SK-N-SH (cell line): ENCODE measurements at regions not wholly inside any gene's neighbourhood (a gene's known extent, or its start where the extent isn't known, plus 50 kb on each side); places are given as distances from the start of the nearest gene placed in this dataset.

Experiments
- CTCF ChIA-PET: fragments of 300-600, 350-600 bp; formaldehyde crosslinking; extraction: SDS; loops from one replicate; lab custom pipeline; 2021; lab: Yijun Ruan, JAX
- POLR2A ChIA-PET: fragments of 350-600 bp; sonication (Branson Sonifier 250); formaldehyde crosslinking; extraction: SDS; loops from one replicate; lab custom pipeline; 2020; ENCODE audit warnings: antibody characterized with exemption, inconsistent platforms; lab: Yijun Ruan, JAX
- DNase-seq: peaks from one replicate; pipeline ENCODE4 v3.0.0; 2012
- H2AFZ ChIP-seq: fragments of 200-600 bp; sonication (generic); 2 replicates; pipeline ENCODE4 v1.8.1; 2016; ENCODE audit warnings: antibody characterized with exemption, mild to moderate bottlenecking, low read depth
- H3F3A ChIP-seq: fragments of 200-600 bp; sonication (generic); replicated peaks from 2 replicates; pipeline ENCODE3; 2016; ENCODE audit warnings: antibody characterized with exemption, mild to moderate bottlenecking; ENCODE audit not compliant: insufficient read depth
- H3K27ac ChIP-seq, 2 experiments: fragments of 200-500 bp in 1 of 2; fragments of 200-600 bp in 1 of 2; sonication (Bioruptor generic) in 1 of 2; sonication (generic), shearing (Covaris generic) in 1 of 2; 2 replicates each; pipeline versions ENCODE4 v1.5.1 to v1.6.1; 2014 to 2016; ENCODE audit warnings: low read depth in 2 of 2, inconsistent platforms in 1 of 2, low read length in 1 of 2, mild to moderate bottlenecking in 1 of 2, mixed read lengths in 1 of 2
- H3K27me3 ChIP-seq: fragments of 200-600 bp; sonication (generic), shearing (Covaris generic); 2 replicates; pipeline ENCODE4 v1.6.1; 2016; ENCODE audit warnings: mixed run types; ENCODE audit not compliant: insufficient read depth
- H3K36me3 ChIP-seq, 2 experiments: fragments of 200-500 bp in 1 of 2; fragments of 200-600 bp in 1 of 2; sonication (Bioruptor generic) in 1 of 2; sonication (generic) in 1 of 2; replicated peaks in 1 of 2; 2 replicates each; pipeline versions ENCODE3 to v1.5.1; 2014 to 2016; ENCODE audit warnings: low read length in 1 of 2, mild to moderate bottlenecking in 1 of 2; ENCODE audit not compliant: insufficient read depth in 2 of 2, control insufficient read depth in 1 of 2
- H3K4me1 ChIP-seq, 2 experiments: fragments of 200-500 bp in 1 of 2; fragments of 200-600 bp in 1 of 2; sonication (Bioruptor generic) in 1 of 2; sonication (generic), shearing (Covaris generic) in 1 of 2; 2 replicates each; pipeline versions ENCODE4 v1.5.1 to v1.6.1; 2014 to 2016; ENCODE audit warnings: low read depth in 1 of 2, low read length in 1 of 2, mixed run types in 1 of 2; ENCODE audit not compliant: insufficient read depth in 2 of 2, control insufficient read depth in 1 of 2
- H3K4me2 ChIP-seq: fragments of 200-600 bp; sonication (generic), shearing (Covaris generic); 2 replicates; pipeline ENCODE4 v1.6.1; 2017; ENCODE audit warnings: mixed run types
- H3K4me3 ChIP-seq, 2 experiments: fragments of 200-500 bp in 1 of 2; fragments of 200-600 bp in 1 of 2; sonication (Bioruptor generic) in 1 of 2; sonication (generic), shearing (Covaris generic) in 1 of 2; 2 replicates each; pipeline versions ENCODE4 v1.5.1 to v1.8.1; 2014 to 2016; ENCODE audit warnings: low read depth in 2 of 2, inconsistent platforms in 1 of 2, low read length in 1 of 2, mild to moderate bottlenecking in 1 of 2, mixed read lengths in 1 of 2, moderate library complexity in 1 of 2
- H3K79me2 ChIP-seq: fragments of 200-600 bp; sonication (generic); 2 replicates; pipeline ENCODE4 v1.8.1; 2017; ENCODE audit warnings: mild to moderate bottlenecking; ENCODE audit not compliant: insufficient read depth
- H3K9ac ChIP-seq: fragments of 200-600 bp; sonication (generic); 2 replicates; pipeline ENCODE4 v1.6.1; 2017; ENCODE audit warnings: mixed run types
- H3K9me2 ChIP-seq: fragments of 200-600 bp; sonication (generic); 2 replicates; pipeline ENCODE4 v1.6.1; 2017; ENCODE audit warnings: mixed run types
- H3K9me3 ChIP-seq: fragments of 200-600 bp; sonication (generic); 2 replicates; pipeline ENCODE4 v1.6.1; 2017; ENCODE audit warnings: mixed run types, mild to moderate bottlenecking, moderate library complexity
- H4K20me1 ChIP-seq: fragments of 200-600 bp; sonication (generic); 2 replicates; pipeline ENCODE4 v1.6.1; 2017; ENCODE audit warnings: mild to moderate bottlenecking, mixed run types; ENCODE audit not compliant: insufficient read depth
- GABPA ChIP-seq: IDR thresholded peaks from 2 replicates; pipeline ENCODE4 v1.4.0; 2012; ENCODE audit warnings: low read depth, mild to moderate bottlenecking
- MAX ChIP-seq: IDR thresholded peaks from 2 replicates; pipeline ENCODE4 v1.4.0; 2012; ENCODE audit warnings: low read depth
- MEF2A ChIP-seq: IDR thresholded peaks from 2 replicates; pipeline ENCODE4 v1.4.0; 2012; ENCODE audit warnings: low read depth, borderline replicate concordance
- POLR2AphosphoS5 ChIP-seq: IDR thresholded peaks from 2 replicates; pipeline ENCODE4 v1.6.1; 2012; ENCODE audit warnings: low read depth, low read length
- RAD21 ChIP-seq: IDR thresholded peaks from 2 replicates; pipeline ENCODE4 v1.6.1; 2012; ENCODE audit warnings: mild to moderate bottlenecking, low read length
- RCOR1 ChIP-seq: fragments of 150-350 bp; IDR thresholded peaks from 2 replicates; pipeline ENCODE4 v1.6.1; 2017; ENCODE audit warnings: antibody characterized with exemption, low read length
- REST ChIP-seq: IDR thresholded peaks from 2 replicates; pipeline ENCODE4 v1.6.1; 2012; ENCODE audit warnings: mild to moderate bottlenecking, low read depth, low read length, moderate library complexity
- TAF1 ChIP-seq: IDR thresholded peaks from 2 replicates; pipeline ENCODE4 v1.6.1; 2012; ENCODE audit warnings: low read depth, mild to moderate bottlenecking, low read length, moderate library complexity, borderline replicate concordance
- USF1 ChIP-seq: IDR thresholded peaks from 2 replicates; pipeline ENCODE4 v1.4.0; 2012; ENCODE audit warnings: low read depth, borderline replicate concordance
- WGBS: methylation state at CpG from one replicate; pipeline ENCODE4 v1.1.6; 2017; ENCODE audit warnings: low lambda C conversion rate; 5-methylcytosine and 5-hydroxymethylcytosine counted together

GRCh38 chr1:244236101-244236500 lies 185.0 kb downstream of the ZBTB18 start:
- DNase-seq = no peak
- peaks cover 4 to 16% of the 10 kb centered on the region in 2 experiments; a peak in 2 of 4 replicates for H3K4me1 ChIP-seq
- no peak overlapping the region for H3K27ac ChIP-seq
- H4K20me1 ChIP-seq = no peaks in the 10 kb centered on the region
- no peaks in the 10 kb centered on the region for H3K9me3 ChIP-seq
- no peak overlapping the region for H2AFZ ChIP-seq
- H3K27me3 ChIP-seq = no peaks in the 10 kb centered on the region
- WGBS = 83% methylated on average over 6 of the region's 6 CpGs
- H3K9me2 ChIP-seq = no peaks in the 10 kb centered on the region
- no peak overlapping the region for H3K4me3 ChIP-seq
- CTCF ChIA-PET = no interaction called here
- TF ChIP-seq REST (no peak), GABPA (no peak), TAF1 (no peak), MEF2A (no peak)
- H3K36me3 ChIP-seq = no peaks in the 10 kb centered on the region
- POLR2A ChIA-PET = no interaction called here
- no peaks in the 10 kb centered on the region for H3F3A ChIP-seq
- no peaks in the 10 kb centered on the region for H3K79me2 ChIP-seq
- no peak overlapping the region for H3K4me2 ChIP-seq
- no peak overlapping the region for H3K9ac ChIP-seq

GRCh38 chr1:244236721-244237120 lies 185.6 kb downstream of the ZBTB18 start:
- H3K4me1 ChIP-seq = peaks cover 0 to 10% of the 10 kb centered on the region in 2 experiments; a peak in 2 of 4 replicates
- H3K36me3 ChIP-seq = no peaks in the 10 kb centered on the region
- no peak overlapping the region for H2AFZ ChIP-seq
- WGBS = 80% methylated on average over 7 of the region's 7 CpGs
- H3F3A ChIP-seq = no peaks in the 10 kb centered on the region
- no peaks in the 10 kb centered on the region for H3K9me2 ChIP-seq
- H3K27me3 ChIP-seq = no peaks in the 10 kb centered on the region
- no peak for DNase-seq
- CTCF ChIA-PET = no interaction called here
- no peak overlapping the region for H3K9ac ChIP-seq
- POLR2A ChIA-PET = no interaction called here
- no peak overlapping the region for H3K27ac ChIP-seq
- H3K4me3 ChIP-seq = no peak overlapping the region
- no peaks in the 10 kb centered on the region for H3K9me3 ChIP-seq
- no peaks in the 10 kb centered on the region for H4K20me1 ChIP-seq
- no peak for TF ChIP-seq POLR2AphosphoS5
- TF ChIP-seq RCOR1 = no peak
- no peak for TF ChIP-seq USF1
- no peak for TF ChIP-seq MAX
- TF ChIP-seq RAD21 = no peak
- no peak overlapping the region for H3K4me2 ChIP-seq
- no peaks in the 10 kb centered on the region for H3K79me2 ChIP-seq
